ENCODE measurements at regions not wholly inside any gene's neighbourhood (a gene's known extent, or its start where the extent isn't known, plus 50 kb on each side); places are given as distances from the start of the nearest gene placed in this dataset.

- no peak for DNase-seq
Measured at GRCh38 chr7:16046041-16046440, 359.6 kb upstream of the MEOX2 start.

GRCh38 chr7:16045296-16045695 lies 358.8 kb upstream of the MEOX2 start:
- no peak for DNase-seq

GRCh38 chr7:16044645-16045044 lies 358.2 kb upstream of the MEOX2 start:
- no peak for DNase-seq

GRCh38 chr7:16040346-16040745 lies 353.9 kb upstream of the MEOX2 start:
- DNase-seq: no peak

GRCh38 chr7:16038906-16039305 lies 352.4 kb upstream of the MEOX2 start:
- no peak for DNase-seq

- no peak for DNase-seq
Measured at GRCh38 chr7:16035392-16035791, 348.9 kb upstream of the MEOX2 start.

- DNase-seq: no peak
Measured at GRCh38 chr7:16034866-16035265, 348.4 kb upstream of the MEOX2 start.

- no peak for DNase-seq
Measured at GRCh38 chr7:16034353-16034752, 347.9 kb upstream of the MEOX2 start.

GRCh38 chr7:16033233-16033632 lies 346.8 kb upstream of the MEOX2 start:
- DNase-seq: no peak

- no peak for DNase-seq
Measured at GRCh38 chr7:16028636-16029035, 342.2 kb upstream of the MEOX2 start.

- no peak for DNase-seq
Measured at GRCh38 chr7:16028103-16028502, 341.6 kb upstream of the MEOX2 start.

GRCh38 chr7:16027396-16027795 lies 340.9 kb upstream of the MEOX2 start:
- DNase-seq: no peak

GRCh38 chr7:16026253-16027020 lies 340.0 kb upstream of the MEOX2 start:
- DNase-seq: peak in 1 of 2 experiments; percentile 20

GRCh38 chr7:16025696-16026095 lies 339.2 kb upstream of the MEOX2 start:
- peak in 1 of 2 experiments; percentile 42 for DNase-seq

- DNase-seq: no peak
Measured at GRCh38 chr7:16023503-16023902, 337.0 kb upstream of the MEOX2 start.

- no peak for DNase-seq
Measured at GRCh38 chr7:16023046-16023445, 336.6 kb upstream of the MEOX2 start.

- no peak for DNase-seq
Measured at GRCh38 chr7:16021851-16022250, 335.4 kb upstream of the MEOX2 start.

- no peak for DNase-seq
Measured at GRCh38 chr7:16015981-16016380, 329.5 kb upstream of the MEOX2 start.

GRCh38 chr7:16014031-16014430 lies 327.5 kb upstream of the MEOX2 start:
- no peak for DNase-seq

GRCh38 chr7:16007911-16008310 lies 321.4 kb upstream of the MEOX2 start:
- DNase-seq: no peak

- no peak for DNase-seq
Measured at GRCh38 chr7:16004702-16005101, 318.2 kb upstream of the MEOX2 start.

- no peak for DNase-seq
Measured at GRCh38 chr7:16001477-16001876, 315.0 kb upstream of the MEOX2 start.

GRCh38 chr7:15998617-15999016 lies 312.1 kb upstream of the MEOX2 start:
- no peak for DNase-seq

- no peak for DNase-seq
Measured at GRCh38 chr7:15995027-15995426, 308.5 kb upstream of the MEOX2 start.

GRCh38 chr7:15989194-15989593 lies 302.7 kb upstream of the MEOX2 start:
- DNase-seq: no peak

Measured in NCI-H446 (cell line).